GM12878 (cell line): ENCODE measurements at regions not wholly inside any gene's neighbourhood (a gene's known extent, or its start where the extent isn't known, plus 50 kb on each side); places are given as distances from the start of the nearest gene placed in this dataset.
A peak's percentile ranks its signal among the peaks of the same experiment; 100 is the strongest.

ENCODE experiments used
- ATAC-seq: fragments of 200-7000 bp; cut with Tn5 transposase; 3 replicates; pipeline ENCODE4 v1.9.1; 2020; ENCODE audit warnings: mild to moderate bottlenecking, moderate library complexity
- BruUV-seq: library from RNA; stranded (reverse); fragments of 400-500 nt; replicated peaks from 2 replicates; lab custom pipeline; 2021; lab: Mats Ljungman, UMichigan
- CTCF ChIA-PET: fragments of 300-600 bp; sonication (Branson Sonifier 250); formaldehyde crosslinking; extraction: SDS; loops from one replicate; lab custom pipeline; 2021; ENCODE audit warnings: inconsistent platforms; lab: Yijun Ruan, JAX
- POLR2A ChIA-PET: fragments of 350-600 bp; formaldehyde crosslinking; extraction: SDS; loops from one replicate; lab custom pipeline; 2021; ENCODE audit warnings: inconsistent platforms; lab: Charles Lee
- RAD21 ChIA-PET: fragments of 300-600 bp; sonication (Branson Sonifier 250); formaldehyde crosslinking; loops from one replicate; lab custom pipeline; 2023; ENCODE audit warnings: antibody characterized with exemption; ENCODE audit not compliant: unreplicated experiment; lab: Charles Lee
- SMC1A ChIA-PET: fragments of 300-600 bp; sonication (Branson Sonifier 250); formaldehyde crosslinking; loops from one replicate; lab custom pipeline; 2023; ENCODE audit not compliant: unreplicated experiment, uncharacterized antibody; lab: Charles Lee
- DNase-seq: peaks from one replicate; pipeline ENCODE4 v3.0.0-alpha.2; 2011; ENCODE audit warnings: low read depth, low spot score
- FAIRE-seq: peaks from 3 replicates; lab custom pipeline; 2011; peaks lifted over from hg19 to GRCh38; lab: Jason Lieb, UNC
- H2AFZ ChIP-seq: 2 replicates; pipeline ENCODE4 v1.6.0; 2011; ENCODE audit warnings: low read depth, low read length, control low read depth; ENCODE audit not compliant: control insufficient read depth
- H3K27ac ChIP-seq: 2 replicates; pipeline ENCODE4 v1.5.1; 2011; ENCODE audit warnings: control low read depth; ENCODE audit not compliant: control insufficient read depth, insufficient read depth
- H3K27me3 ChIP-seq, 2 experiments: replicated peaks in 1 of 2; 2 replicates each; pipeline versions ENCODE4 v1.6.0 to v1.6.1; 2011; ENCODE audit warnings: low read length in 1 of 2; ENCODE audit not compliant: control insufficient read depth in 2 of 2, insufficient read depth in 2 of 2
- H3K36me3 ChIP-seq, 2 experiments: 2 replicates each; pipeline ENCODE4 v1.5.1; 2011; ENCODE audit warnings: low read length in 1 of 2; ENCODE audit not compliant: control insufficient read depth in 2 of 2, insufficient read depth in 2 of 2
- H3K4me1 ChIP-seq: 2 replicates; pipeline ENCODE4 v1.6.1; 2011; ENCODE audit warnings: mild to moderate bottlenecking, low read length, moderate library complexity, mixed read lengths; ENCODE audit not compliant: control insufficient read depth, insufficient read depth
- H3K4me2 ChIP-seq: 2 replicates; pipeline ENCODE4 v1.6.0; 2011; ENCODE audit warnings: control low read depth; ENCODE audit not compliant: control insufficient read depth, insufficient read depth
- H3K4me3 ChIP-seq: fragments of 200-600 bp; sonication (generic); 2 replicates; pipeline ENCODE4 v1.5.1; 2016
- H3K79me2 ChIP-seq: 2 replicates; pipeline ENCODE4 v1.6.0; 2011; ENCODE audit warnings: low read length; ENCODE audit not compliant: control insufficient read depth, insufficient read depth
- H3K9ac ChIP-seq: 2 replicates; pipeline ENCODE4 v1.8.0; 2011; ENCODE audit warnings: low read length, control low read depth, mixed read lengths; ENCODE audit not compliant: control insufficient read depth, insufficient read depth
- H3K9me3 ChIP-seq: replicated peaks from 3 replicates; pipeline ENCODE4 v1.5.1; 2011; ENCODE audit warnings: mild to moderate bottlenecking, low read length; ENCODE audit not compliant: control insufficient read depth, insufficient read depth
- H4K20me1 ChIP-seq: 2 replicates; pipeline ENCODE4 v1.6.0; 2011; ENCODE audit not compliant: control insufficient read depth, insufficient read depth
- RUNX3 ChIP-seq: IDR thresholded peaks from 2 replicates; pipeline ENCODE4 v1.6.1; 2012; ENCODE audit warnings: low read length, inconsistent platforms
- ZNF592 ChIP-seq: fragments of 450-650 bp; IDR thresholded peaks from 2 replicates; pipeline ENCODE4 v1.6.1; 2017; ENCODE audit warnings: mild to moderate bottlenecking, moderate library complexity
- WGBS: methylation state at CpG from one replicate; pipeline ENCODE4 v1.1.6; 2016; ENCODE audit warnings: low lambda C conversion rate; ENCODE audit not compliant: insufficient replicate concordance, insufficient coverage; ENCODE audit errors: missing lambda C conversion rate; 5-methylcytosine and 5-hydroxymethylcytosine counted together
- in situ Hi-C: fragments of 300-500 bp; cut with MboI; formaldehyde crosslinking; loops from 9 replicates; pipeline ENCODE4 v1.14.3; 2018; ENCODE audit warnings: mixed read lengths
- intact Hi-C: fragments of 100-400 bp; cut with micrococcal nuclease; formaldehyde crosslinking; loops from one replicate; pipeline ENCODE4 v1.14.2; 2022; ENCODE audit not compliant: unreplicated experiment

- no peak overlapping the region for H3K9ac ChIP-seq
- H3K4me2 ChIP-seq = no peak overlapping the region
- H3K27ac ChIP-seq = no peak overlapping the region
- CTCF ChIA-PET = interaction anchor here (0.7 to 2.1 kb wide), 11 partner anchors 11 to 206 kb away, joined by 3 to 12 read pairs (median 3); partner anchors contain the start of gene PRICKLE2
- intact Hi-C loops = no loop called here
- RAD21 ChIA-PET = interaction anchor here (1.0 to 1.7 kb wide), 7 partner anchors 9 to 149 kb away, joined by 3 to 6 read pairs (median 4); no protein-coding TSS in a partner anchor
- SMC1A ChIA-PET = interaction anchor here (0.6 to 4.1 kb wide), 14 partner anchors 12 to 378 kb away, joined by 3 to 43 read pairs (median 4); no protein-coding TSS in a partner anchor
- H3K4me3 ChIP-seq = no peak overlapping the region
- no TSS peak for BruUV-seq
- H3K9me3 ChIP-seq = no peaks in the 10 kb centered on the region
- no peak; the same call in 2 of the 3 replicates for ATAC-seq
- no peaks in the 10 kb centered on the region for H3K36me3 ChIP-seq
- DNase-seq = no peak
- WGBS = 34% methylated on average over 10 of the region's 10 CpGs
- H3K27me3 ChIP-seq = no peaks in the 10 kb centered on the region
- FAIRE-seq = no peak
- no peaks in the 10 kb centered on the region for H4K20me1 ChIP-seq
- TF ChIP-seq ZNF592 (no peak), RUNX3 (peak; percentile 30; the same call in 1 of the 2 replicates)
- in situ Hi-C loops = no loop called here
- POLR2A ChIA-PET = interaction anchor here (0.6 to 1.3 kb wide), 2 partner anchors 11 to 80 kb away, joined by 3 read pairs; no protein-coding TSS in a partner anchor
- H3K4me1 ChIP-seq = no peaks in the 10 kb centered on the region
- no peak overlapping the region for H2AFZ ChIP-seq
- H3K79me2 ChIP-seq = no peaks in the 10 kb centered on the region
Measured at GRCh38 chr3:64368257-64369020, 143.2 kb upstream of the PRICKLE2 start.
